ENCODE measurements at regions not wholly inside any gene's neighbourhood (a gene's known extent, or its start where the extent isn't known, plus 50 kb on each side); places are given as distances from the start of the nearest gene placed in this dataset.
"Not testable (repeated sequence)": the region's sequence is repeated elsewhere in the genome, so short reads cannot be mapped to it uniquely, and the experiment has no call there.

GRCh38 chr2:138079976-138080375 lies 115.7 kb downstream of the HNMT start:
- Histone ChIP-seq H3K9me3 (no peaks in the 10 kb centered on the region), H3K4me1 (no peaks in the 10 kb centered on the region), H3K4me3 (no peak overlapping the region), H3K27me3 (no peaks in the 10 kb centered on the region), H3K36me3 (no peaks in the 10 kb centered on the region), H3K27ac (no peak overlapping the region)
- TF ChIP-seq POLR2AphosphoS5 (IDR thresholded peaks at IDR 0.05), result no peak
- TF ChIP-seq EP300 (IDR thresholded peaks at IDR 0.05), result no peak
- TF ChIP-seq, protein P1, sequence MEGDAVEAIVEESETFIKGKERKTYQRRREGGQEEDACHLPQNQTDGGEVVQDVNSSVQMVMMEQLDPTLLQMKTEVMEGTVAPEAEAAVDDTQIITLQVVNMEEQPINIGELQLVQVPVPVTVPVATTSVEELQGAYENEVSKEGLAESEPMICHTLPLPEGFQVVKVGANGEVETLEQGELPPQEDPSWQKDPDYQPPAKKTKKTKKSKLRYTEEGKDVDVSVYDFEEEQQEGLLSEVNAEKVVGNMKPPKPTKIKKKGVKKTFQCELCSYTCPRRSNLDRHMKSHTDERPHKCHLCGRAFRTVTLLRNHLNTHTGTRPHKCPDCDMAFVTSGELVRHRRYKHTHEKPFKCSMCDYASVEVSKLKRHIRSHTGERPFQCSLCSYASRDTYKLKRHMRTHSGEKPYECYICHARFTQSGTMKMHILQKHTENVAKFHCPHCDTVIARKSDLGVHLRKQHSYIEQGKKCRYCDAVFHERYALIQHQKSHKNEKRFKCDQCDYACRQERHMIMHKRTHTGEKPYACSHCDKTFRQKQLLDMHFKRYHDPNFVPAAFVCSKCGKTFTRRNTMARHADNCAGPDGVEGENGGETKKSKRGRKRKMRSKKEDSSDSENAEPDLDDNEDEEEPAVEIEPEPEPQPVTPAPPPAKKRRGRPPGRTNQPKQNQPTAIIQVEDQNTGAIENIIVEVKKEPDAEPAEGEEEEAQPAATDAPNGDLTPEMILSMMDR (IDR thresholded peaks at IDR 0.05), result no peak
- TF ChIP-seq POLR2A (IDR thresholded peaks at IDR 0.05), result no peak
- ATAC-seq, result no peak
- WGBS, 2 donors (ENCODE audit: low coverage in 1 of 2), result 92 to 93% methylated on average over 2 of the region's 2 CpGs

- Histone ChIP-seq H3K9me3 (no peaks in the 10 kb centered on the region), H3K27me3 (no peaks in the 10 kb centered on the region), H3K4me3 (no peak overlapping the region), H3K36me3 (no peaks in the 10 kb centered on the region), H3K27ac (no peak overlapping the region), H3K4me1 (peaks cover 0 to 4% (median 0%) of the 10 kb centered on the region in 3 donors)
- no peak for TF ChIP-seq EP300 (IDR thresholded peaks at IDR 0.05)
- TF ChIP-seq POLR2AphosphoS5 (IDR thresholded peaks at IDR 0.05), result no peak
- TF ChIP-seq POLR2A (IDR thresholded peaks at IDR 0.05), result no peak
- TF ChIP-seq, protein P1 (IDR thresholded peaks at IDR 0.05), result no peak
- 75 to 84% methylated on average over 8 of the region's 8 CpGs for WGBS, 2 donors (ENCODE audit: low coverage in 1 of 2)
- ATAC-seq, result no peak
These were observed 117.2 kb downstream of the HNMT start for GRCh38 chr2:138081225-138082073.

- ATAC-seq, result no peak
- Histone ChIP-seq H3K4me1 (peaks cover 0 to 21% (median 0%) of the 10 kb centered on the region in 3 donors), H3K4me3 (no peak overlapping the region), H3K27me3 (no peaks in the 10 kb centered on the region), H3K27ac (no peak overlapping the region), H3K36me3 (no peaks in the 10 kb centered on the region), H3K9me3 (no peaks in the 10 kb centered on the region)
- 86% methylated on average over 1 of the region's 1 CpG; no CpG with 5 or more reads in 1 of the 2 donors for WGBS, 2 donors (ENCODE audit: low coverage in 1 of 2)
- TF ChIP-seq, protein P1 (IDR thresholded peaks at IDR 0.05), result no peak
- TF ChIP-seq EP300 (IDR thresholded peaks at IDR 0.05) (no peak), POLR2AphosphoS5 (IDR thresholded peaks at IDR 0.05) (no peak), POLR2A (IDR thresholded peaks at IDR 0.05) (no peak)
These were observed 119.9 kb downstream of the HNMT start for GRCh38 chr2:138084206-138084605.

- H3K27ac ChIP-seq, H3K27me3 ChIP-seq, H3K4me3 ChIP-seq, H3K9me3 ChIP-seq, H3K36me3 ChIP-seq, ATAC-seq: not testable (repeated sequence)
- whole genome bisulfite sequencing, 2 donors (ENCODE audit: low coverage in 1 of 2), result 79 to 80% methylated on average over 1 of the region's 1 CpG
- H3K4me1 ChIP-seq, result peaks cover 0 to 21% (median 0%) of the 10 kb centered on the region in 3 donors
These were observed 121.2 kb downstream of the HNMT start for GRCh38 chr2:138085441-138085840.

GRCh38 chr2:138086576-138086975 lies 122.3 kb downstream of the HNMT start:
- no peak for ATAC-seq
- Histone ChIP-seq H3K27ac (no peak overlapping the region), H3K4me3 (no peak overlapping the region), H3K36me3 (no peaks in the 10 kb centered on the region), H3K9me3 (no peaks in the 10 kb centered on the region), H3K27me3 (no peaks in the 10 kb centered on the region), H3K4me1 (peaks cover 0 to 21% (median 0%) of the 10 kb centered on the region in 3 donors)
- TF ChIP-seq POLR2A (IDR thresholded peaks at IDR 0.05) (no peak), EP300 (IDR thresholded peaks at IDR 0.05) (no peak), POLR2AphosphoS5 (IDR thresholded peaks at IDR 0.05) (no peak)
- TF ChIP-seq, protein P1 (IDR thresholded peaks at IDR 0.05), result no peak

Measured in gastroesophageal sphincter (tissue), 4 donors.